NB4 (cell line): ENCODE measurements at regions not wholly inside any gene's neighbourhood (a gene's known extent, or its start where the extent isn't known, plus 50 kb on each side); places are given as distances from the start of the nearest gene placed in this dataset.

Experiments used
- POLR2A ChIP-seq: IDR thresholded peaks from 2 replicates; pipeline ENCODE4 v1.6.1; 2011; ENCODE audit warnings: mild to moderate bottlenecking; ENCODE audit not compliant: insufficient read length; ENCODE audit errors: extremely low read depth
- TF ChIP-seq, protein P1 (sequence below): IDR thresholded peaks from one replicate; pipeline ENCODE4 v1.5.1; 2012; ENCODE audit warnings: low read depth, low read length

DNA sequence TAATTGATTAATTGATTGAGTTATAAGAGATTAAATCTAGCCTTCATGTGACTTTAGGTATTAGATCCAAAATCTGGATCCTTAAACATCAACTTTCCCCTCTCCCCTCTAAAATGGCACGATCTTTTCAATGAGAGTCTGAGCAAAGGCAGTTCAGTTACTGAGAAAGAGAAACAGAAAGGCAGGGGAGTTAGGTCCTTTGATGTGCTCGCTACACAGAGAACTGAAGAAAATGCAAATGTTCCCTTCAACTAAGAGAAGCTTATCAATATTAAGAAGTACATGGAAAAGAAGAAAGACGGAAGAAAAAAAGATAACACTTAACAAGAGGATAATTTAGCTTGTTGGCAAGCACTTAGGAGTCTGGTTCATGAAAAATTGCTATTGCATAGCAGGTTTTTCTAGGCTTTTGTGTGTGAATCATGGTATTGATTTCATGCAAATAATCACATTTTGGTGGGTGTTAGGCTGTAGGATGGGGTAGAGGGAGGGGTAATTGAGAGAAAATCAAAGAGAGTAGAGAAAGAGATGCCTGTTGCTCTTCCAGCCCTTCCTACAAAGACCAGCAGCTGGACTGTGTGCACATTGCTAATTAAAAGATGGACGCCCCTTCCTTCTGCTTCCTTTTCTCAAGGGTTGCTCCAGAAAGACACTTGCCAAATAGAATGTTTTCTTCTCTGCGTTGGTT lies 307.6 kb upstream of the PLXNA2 start:
- no peak for TF ChIP-seq POLR2A
- TF ChIP-seq, protein P1, sequence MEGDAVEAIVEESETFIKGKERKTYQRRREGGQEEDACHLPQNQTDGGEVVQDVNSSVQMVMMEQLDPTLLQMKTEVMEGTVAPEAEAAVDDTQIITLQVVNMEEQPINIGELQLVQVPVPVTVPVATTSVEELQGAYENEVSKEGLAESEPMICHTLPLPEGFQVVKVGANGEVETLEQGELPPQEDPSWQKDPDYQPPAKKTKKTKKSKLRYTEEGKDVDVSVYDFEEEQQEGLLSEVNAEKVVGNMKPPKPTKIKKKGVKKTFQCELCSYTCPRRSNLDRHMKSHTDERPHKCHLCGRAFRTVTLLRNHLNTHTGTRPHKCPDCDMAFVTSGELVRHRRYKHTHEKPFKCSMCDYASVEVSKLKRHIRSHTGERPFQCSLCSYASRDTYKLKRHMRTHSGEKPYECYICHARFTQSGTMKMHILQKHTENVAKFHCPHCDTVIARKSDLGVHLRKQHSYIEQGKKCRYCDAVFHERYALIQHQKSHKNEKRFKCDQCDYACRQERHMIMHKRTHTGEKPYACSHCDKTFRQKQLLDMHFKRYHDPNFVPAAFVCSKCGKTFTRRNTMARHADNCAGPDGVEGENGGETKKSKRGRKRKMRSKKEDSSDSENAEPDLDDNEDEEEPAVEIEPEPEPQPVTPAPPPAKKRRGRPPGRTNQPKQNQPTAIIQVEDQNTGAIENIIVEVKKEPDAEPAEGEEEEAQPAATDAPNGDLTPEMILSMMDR: no peak
